OCI-LY7 (cell line): ENCODE measurements at regions not wholly inside any gene's neighbourhood (a gene's known extent, or its start where the extent isn't known, plus 50 kb on each side); places are given as distances from the start of the nearest gene placed in this dataset.

Experiments
- EZH2phosphoT487 ChIP-seq: fragments of 200-600 bp; sonication (generic); IDR thresholded peaks from 2 replicates; pipeline ENCODE4 v1.6.1; 2018; ENCODE audit warnings: low read depth, borderline replicate concordance, mild to moderate bottlenecking, mixed run types, antibody characterized with exemption, low read length, moderate library complexity, mixed read lengths
- TF ChIP-seq, protein P1 (sequence below): fragments of 200-600 bp; sonication (generic); conservative IDR thresholded peaks from 2 replicates; pipeline ENCODE4 v1.5.1; 2014; ENCODE audit warnings: mild to moderate bottlenecking, antibody characterized with exemption, low read length, moderate library complexity, mixed read lengths

DNA sequence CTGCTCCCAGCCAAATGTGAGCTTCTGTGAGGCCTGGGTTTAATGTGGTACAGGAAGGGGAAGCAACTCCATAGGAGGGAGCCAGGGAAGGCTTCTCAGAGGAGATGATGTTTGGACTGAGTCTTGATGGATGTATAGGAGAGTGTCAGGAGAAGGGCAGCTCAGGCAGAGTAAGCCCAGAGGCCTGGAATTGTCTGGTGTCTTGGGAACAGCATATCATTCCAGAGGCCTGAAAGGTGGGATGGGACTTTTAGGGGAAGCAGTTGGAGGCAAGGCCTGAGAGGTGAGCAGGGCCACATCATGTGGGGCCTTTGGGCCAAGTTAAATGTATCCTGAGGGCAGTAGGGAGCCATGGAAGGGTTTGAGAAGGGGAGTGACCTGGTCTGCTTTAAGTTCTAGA is 148.6 kb upstream of the WNT4 start:
- TF ChIP-seq, protein P1, sequence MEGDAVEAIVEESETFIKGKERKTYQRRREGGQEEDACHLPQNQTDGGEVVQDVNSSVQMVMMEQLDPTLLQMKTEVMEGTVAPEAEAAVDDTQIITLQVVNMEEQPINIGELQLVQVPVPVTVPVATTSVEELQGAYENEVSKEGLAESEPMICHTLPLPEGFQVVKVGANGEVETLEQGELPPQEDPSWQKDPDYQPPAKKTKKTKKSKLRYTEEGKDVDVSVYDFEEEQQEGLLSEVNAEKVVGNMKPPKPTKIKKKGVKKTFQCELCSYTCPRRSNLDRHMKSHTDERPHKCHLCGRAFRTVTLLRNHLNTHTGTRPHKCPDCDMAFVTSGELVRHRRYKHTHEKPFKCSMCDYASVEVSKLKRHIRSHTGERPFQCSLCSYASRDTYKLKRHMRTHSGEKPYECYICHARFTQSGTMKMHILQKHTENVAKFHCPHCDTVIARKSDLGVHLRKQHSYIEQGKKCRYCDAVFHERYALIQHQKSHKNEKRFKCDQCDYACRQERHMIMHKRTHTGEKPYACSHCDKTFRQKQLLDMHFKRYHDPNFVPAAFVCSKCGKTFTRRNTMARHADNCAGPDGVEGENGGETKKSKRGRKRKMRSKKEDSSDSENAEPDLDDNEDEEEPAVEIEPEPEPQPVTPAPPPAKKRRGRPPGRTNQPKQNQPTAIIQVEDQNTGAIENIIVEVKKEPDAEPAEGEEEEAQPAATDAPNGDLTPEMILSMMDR, result no peak
- TF ChIP-seq EZH2phosphoT487, result no peak
